ENCODE measurements at regions not wholly inside any gene's neighbourhood (a gene's known extent, or its start where the extent isn't known, plus 50 kb on each side); places are given as distances from the start of the nearest gene placed in this dataset.

GRCh38 chrX:111616786-111617185 lies 64.2 kb upstream of the ALG13 start:
- TF ChIP-seq CTCF (IDR thresholded peaks at IDR 0.05 in 4 of 5, conservative IDR thresholded peaks at IDR 0.05 in 1 of 5) (no peak), POLR2A (IDR thresholded peaks at IDR 0.05) (no peak)
